ENCODE measurements at regions not wholly inside any gene's neighbourhood (a gene's known extent, or its start where the extent isn't known, plus 50 kb on each side); places are given as distances from the start of the nearest gene placed in this dataset.
A peak's percentile ranks its signal among the peaks of the same experiment; 100 is the strongest.

- DNase-seq (ENCODE audit: low read depth), result no peak
These were observed 86.5 kb upstream of the TNR start for GRCh38 chr1:175829845-175830244.

- no peak for DNase-seq (ENCODE audit: low read depth)
These were observed 83.3 kb upstream of the TNR start for GRCh38 chr1:175826705-175827104.

- DNase-seq (ENCODE audit: low read depth), result peak; percentile 36
These were observed 80.7 kb upstream of the TNR start for GRCh38 chr1:175824079-175824478.

GRCh38 chr1:175823406-175823805, 80.0 kb upstream of the TNR start:
- no peak for DNase-seq (ENCODE audit: low read depth)

- peak; percentile 11 for DNase-seq (ENCODE audit: low read depth)
These were observed 79.2 kb upstream of the TNR start for GRCh38 chr1:175822580-175822979.

DNA sequence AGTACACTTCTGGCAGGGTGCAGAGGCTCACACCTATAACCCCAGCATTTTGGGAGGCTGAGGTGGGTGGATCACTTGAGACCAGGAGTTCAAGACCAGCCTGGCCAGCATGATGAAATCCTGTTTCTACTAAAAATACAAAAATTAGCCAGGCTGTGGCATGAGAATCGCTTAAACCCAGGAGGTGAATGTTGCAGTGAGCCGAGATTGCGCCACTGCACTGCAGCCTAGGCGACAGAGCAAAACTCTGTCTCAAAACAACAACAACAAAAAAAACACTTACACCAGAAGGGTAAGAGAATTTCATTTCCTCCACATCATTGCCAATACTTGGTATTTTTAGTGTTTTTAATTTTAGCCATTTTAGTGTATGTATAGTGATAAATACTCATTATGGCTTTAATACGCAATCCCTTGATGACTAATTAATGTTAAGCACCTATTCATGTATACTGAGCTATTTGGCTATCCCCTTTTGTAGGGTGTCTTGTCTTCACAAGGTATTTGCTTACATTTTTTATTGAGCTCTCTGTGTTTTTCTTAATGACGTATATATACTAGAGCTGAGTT, 77.1 kb upstream of the TNR start:
- no peak for DNase-seq (ENCODE audit: low read depth)

DNA sequence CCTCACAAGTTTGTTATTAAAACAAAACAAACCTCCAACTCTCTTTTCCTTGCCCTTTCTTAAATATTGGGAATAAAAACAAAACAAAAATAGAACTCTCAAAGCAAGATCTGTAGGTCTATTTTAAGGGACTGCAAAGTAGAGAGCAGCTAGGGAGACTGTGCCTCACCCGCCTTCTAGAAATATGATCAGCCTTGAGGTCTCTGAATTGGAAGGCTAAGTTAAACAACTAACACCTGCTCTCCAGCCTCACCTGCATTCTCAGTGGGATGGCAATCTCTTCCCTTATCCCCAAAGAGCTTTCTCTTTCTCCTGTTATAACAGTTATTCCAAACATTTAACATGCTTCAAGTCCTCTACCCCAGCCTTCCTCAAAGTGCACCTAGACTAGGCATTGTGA, 75.5 kb upstream of the TNR start:
- peak; percentile 33 for DNase-seq (ENCODE audit: low read depth)

DNA sequence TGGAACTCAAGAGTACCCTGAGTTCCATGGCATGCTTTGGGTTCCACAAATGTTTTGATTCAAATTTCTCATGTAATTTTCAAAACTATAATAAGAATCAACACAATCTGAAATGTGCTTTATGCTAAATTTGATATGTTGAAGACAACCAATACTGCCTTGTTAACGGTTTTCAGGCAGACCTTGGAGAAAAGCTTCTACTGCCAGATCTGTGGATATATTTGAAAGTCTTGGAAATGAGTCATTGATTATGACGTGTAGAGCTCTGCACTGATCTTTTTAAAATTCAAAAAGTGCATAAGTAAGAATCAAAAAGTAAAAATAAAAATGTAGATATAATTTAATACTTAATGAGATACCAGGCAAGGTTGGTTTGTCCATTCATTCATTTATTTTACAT, 74.0 kb upstream of the TNR start:
- DNase-seq (ENCODE audit: low read depth), result no peak

- no peak for DNase-seq (ENCODE audit: low read depth)
These were observed 71.5 kb upstream of the TNR start for GRCh38 chr1:175814885-175815284.

DNA sequence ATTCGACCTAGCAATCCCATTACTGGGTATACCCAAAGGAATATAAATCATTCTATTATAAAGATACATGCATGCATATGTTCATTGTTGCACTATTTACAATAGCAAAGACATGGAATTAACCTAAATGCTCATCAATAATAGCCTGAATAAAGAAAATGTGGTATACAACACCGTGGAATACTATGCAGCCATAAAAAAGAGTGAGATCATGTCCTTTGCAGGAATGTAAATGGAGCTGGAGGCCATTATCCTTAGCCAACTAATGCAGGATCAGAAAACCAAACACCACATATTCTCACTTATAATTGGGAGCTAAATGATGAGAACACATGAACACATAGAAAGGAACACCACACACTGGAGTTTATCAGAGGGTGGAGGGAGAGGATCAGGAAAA, 69.5 kb upstream of the TNR start:
- DNase-seq (ENCODE audit: low read depth), result no peak

- no peak for DNase-seq (ENCODE audit: low read depth)
These were observed 66.9 kb upstream of the TNR start for GRCh38 chr1:175810305-175810704.

GRCh38 chr1:175808999-175809398, 65.6 kb upstream of the TNR start:
- DNase-seq (ENCODE audit: low read depth), result no peak

GRCh38 chr1:175808573-175808972, 65.2 kb upstream of the TNR start:
- DNase-seq (ENCODE audit: low read depth), result no peak

GRCh38 chr1:175804561-175804960, 61.2 kb upstream of the TNR start:
- no peak for DNase-seq (ENCODE audit: low read depth)

GRCh38 chr1:175803413-175803812, 60.0 kb upstream of the TNR start:
- no peak for DNase-seq (ENCODE audit: low read depth)

DNA sequence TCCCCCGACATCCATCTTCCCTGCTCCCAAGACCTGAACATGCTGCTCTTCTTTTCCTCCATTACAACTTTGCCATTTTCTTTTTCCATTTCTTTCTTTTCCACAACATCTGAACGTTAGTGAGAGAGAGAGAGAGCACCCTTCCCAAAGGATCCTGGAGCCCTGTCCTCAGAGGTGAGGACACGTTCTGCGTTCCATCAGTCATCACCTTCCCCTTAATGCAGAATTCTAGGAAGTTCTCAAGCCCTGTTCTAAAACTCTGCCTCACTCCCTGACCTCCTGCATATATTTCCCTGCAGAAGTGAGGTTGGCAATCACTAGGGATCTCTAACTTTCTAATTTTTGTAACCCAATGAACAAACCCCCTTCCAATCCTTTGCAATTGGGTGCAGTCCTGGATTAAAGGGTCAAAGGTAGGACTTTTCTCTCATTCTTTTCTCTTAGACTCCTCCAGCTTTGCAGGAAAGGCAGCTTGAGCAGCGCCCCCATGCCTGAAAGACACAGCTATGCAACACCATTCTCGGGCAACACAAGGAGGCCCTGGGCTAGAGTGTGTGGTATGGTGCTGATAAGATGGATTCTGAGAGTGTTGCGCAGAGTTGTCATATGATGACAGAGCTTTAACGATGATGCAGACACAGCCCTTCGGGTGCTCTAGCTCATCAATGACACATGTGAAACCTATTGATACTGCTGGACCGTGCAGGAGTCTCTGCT, 59.2 kb upstream of the TNR start:
- DNase-seq (ENCODE audit: low read depth), result no peak

DNA sequence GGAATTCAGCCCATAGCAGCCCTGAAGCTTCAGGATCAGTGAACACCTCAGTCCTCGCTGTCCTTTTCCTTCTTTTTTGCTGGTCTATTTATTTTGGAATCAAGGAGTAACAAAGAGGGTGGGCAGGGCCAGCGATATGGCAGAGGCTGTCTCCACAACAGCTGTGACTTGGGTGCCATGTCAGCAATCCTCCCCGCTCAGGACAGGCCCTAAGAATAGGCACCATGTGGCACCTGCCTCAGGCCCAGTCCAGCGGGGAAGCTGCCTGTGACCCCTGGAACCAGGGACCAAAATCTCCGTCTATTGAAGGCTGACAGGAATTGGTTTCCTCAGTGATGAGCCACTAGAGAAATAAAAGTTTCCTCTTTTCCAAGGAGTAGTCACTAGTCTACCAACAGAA, 58.6 kb upstream of the TNR start:
- peak; percentile 31 for DNase-seq (ENCODE audit: low read depth)

- DNase-seq (ENCODE audit: low read depth), result no peak
These were observed 54.2 kb upstream of the TNR start for GRCh38 chr1:175797576-175797975.

DNA sequence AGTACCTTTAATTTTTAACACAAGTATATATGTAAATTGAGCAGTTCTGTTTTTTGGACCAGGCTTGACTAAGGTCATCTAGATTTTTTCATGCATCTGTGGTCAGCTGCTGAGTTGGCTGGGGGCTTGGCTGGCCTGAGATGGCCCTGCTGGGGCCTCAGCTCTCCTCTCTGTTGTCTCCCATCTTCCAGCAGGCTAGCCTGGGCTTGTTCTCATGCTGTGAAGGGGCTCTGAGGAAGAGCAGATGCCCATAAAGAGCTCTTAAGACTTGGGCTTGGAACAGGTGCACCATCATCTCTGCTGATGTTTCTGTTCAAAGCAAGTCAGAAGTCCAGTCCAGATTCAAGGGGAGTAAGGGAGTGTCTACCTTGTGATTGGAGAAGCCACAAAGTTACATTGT, 51.2 kb upstream of the TNR start:
- no peak for DNase-seq (ENCODE audit: low read depth)

GRCh38 chr1:175793617-175794016, 50.2 kb upstream of the TNR start:
- DNase-seq (ENCODE audit: low read depth), result no peak

All from myocyte (in vitro differentiated cells).